ENCODE measurements at regions not wholly inside any gene's neighbourhood (a gene's known extent, or its start where the extent isn't known, plus 50 kb on each side); places are given as distances from the start of the nearest gene placed in this dataset.
"Not testable (repeated sequence)": the region's sequence is repeated elsewhere in the genome, so short reads cannot be mapped to it uniquely, and the experiment has no call there.

DNA sequence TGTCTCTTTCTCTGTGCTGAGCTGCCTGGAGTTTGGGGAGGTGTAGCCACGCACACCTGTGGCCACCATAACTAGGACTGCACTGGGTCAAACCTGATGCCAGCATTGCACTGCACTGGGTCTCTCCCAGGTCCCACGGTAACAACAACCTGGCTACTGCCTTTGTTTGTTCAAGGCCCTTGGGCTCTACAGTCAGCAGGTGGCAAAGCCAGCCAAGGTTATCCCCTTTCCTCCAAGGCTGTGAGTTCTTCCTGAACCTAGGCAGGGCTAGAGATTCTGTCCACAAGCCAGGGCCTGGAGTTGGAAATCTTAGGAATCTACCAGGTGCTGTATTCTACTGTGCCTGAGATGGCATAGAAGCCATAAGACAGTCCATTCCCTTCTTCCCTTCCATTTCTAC lies 126.7 kb upstream of the MAGEE2 start:
- no peak overlapping the region for H3K27ac ChIP-seq
- no peaks in the 10 kb centered on the region for H3K27me3 ChIP-seq
- H3K4me3 ChIP-seq = no peak overlapping the region
- intact Hi-C loops (cut with DNase I) = no loop called here
- DNase-seq (no peak), ATAC-seq (no peak)
- no peaks in the 10 kb centered on the region for H3K4me1 ChIP-seq
- TF ChIP-seq, protein P1, sequence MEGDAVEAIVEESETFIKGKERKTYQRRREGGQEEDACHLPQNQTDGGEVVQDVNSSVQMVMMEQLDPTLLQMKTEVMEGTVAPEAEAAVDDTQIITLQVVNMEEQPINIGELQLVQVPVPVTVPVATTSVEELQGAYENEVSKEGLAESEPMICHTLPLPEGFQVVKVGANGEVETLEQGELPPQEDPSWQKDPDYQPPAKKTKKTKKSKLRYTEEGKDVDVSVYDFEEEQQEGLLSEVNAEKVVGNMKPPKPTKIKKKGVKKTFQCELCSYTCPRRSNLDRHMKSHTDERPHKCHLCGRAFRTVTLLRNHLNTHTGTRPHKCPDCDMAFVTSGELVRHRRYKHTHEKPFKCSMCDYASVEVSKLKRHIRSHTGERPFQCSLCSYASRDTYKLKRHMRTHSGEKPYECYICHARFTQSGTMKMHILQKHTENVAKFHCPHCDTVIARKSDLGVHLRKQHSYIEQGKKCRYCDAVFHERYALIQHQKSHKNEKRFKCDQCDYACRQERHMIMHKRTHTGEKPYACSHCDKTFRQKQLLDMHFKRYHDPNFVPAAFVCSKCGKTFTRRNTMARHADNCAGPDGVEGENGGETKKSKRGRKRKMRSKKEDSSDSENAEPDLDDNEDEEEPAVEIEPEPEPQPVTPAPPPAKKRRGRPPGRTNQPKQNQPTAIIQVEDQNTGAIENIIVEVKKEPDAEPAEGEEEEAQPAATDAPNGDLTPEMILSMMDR (IDR thresholded peaks at IDR 0.05) = no peak
- H3K36me3 ChIP-seq = no peaks in the 10 kb centered on the region
- H3K9me3 ChIP-seq = no peaks in the 10 kb centered on the region

DNA sequence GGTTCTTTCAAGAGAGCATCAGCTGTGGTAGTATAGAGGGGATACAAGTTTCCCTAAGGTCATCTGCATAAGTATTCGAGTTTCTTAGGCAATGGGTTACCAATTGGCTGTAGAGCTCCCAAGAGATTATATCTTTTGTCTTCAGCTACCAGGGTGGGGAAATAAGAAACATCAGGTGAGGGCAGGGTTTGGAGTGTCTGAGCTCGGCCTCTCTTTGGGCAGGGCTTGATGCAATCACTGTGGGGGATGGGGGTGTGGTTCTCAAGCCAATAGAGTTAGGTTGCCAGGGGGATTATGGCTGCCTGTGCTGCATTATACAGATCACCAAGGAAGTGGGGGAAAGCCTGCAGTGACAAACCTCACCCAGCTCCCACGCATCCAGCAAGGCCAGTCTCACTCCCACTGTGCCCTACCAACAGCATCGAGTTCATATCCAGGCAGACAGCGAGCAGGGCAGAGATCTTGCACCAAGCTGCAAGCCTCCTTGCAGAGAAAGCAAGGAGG lies 172.1 kb upstream of the MAGEE2 start:
- intact Hi-C loops (cut with DNase I) = no loop called here
- TF ChIP-seq, protein P1 (IDR thresholded peaks at IDR 0.05) = no peak
- H3K9me3 ChIP-seq = no peaks in the 10 kb centered on the region

DNA sequence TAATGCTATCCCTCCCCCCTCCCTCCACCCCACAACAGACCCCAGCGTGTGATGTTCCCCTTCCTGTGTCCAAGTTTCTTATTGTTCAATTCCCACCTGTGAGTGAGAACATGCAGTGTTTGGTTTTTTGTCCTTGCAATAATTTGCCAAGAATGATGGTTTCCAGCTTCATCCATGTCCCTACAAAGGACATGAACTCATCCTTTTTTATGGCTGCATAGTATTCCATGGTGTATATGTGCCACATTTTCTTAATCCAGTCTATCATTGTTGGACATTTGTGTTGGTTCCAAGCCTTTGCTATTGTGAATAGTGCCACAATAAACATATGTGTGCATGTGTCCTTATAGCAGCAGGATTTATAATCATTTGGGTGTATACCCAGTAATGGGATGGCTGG lies 176.3 kb upstream of the MAGEE2 start:
- H3K4me1 ChIP-seq; H3K27me3 ChIP-seq; H3K9me3 ChIP-seq; H3K4me3 ChIP-seq; H3K27ac ChIP-seq; intact Hi-C loops (cut with DNase I); H3K36me3 ChIP-seq; ATAC-seq; DNase-seq: not testable (repeated sequence)

More for the DNA sequence above, 172.1 kb upstream of the MAGEE2 start:
- no peaks in the 10 kb centered on the region for H3K27me3 ChIP-seq
- no peaks in the 10 kb centered on the region for H3K4me1 ChIP-seq
- H3K36me3 ChIP-seq = no peaks in the 10 kb centered on the region
- no peak overlapping the region for H3K4me3 ChIP-seq
- H3K27ac ChIP-seq = no peak overlapping the region
- ATAC-seq (no peak), DNase-seq (no peak)

- Histone ChIP-seq H3K4me3 (no peak overlapping the region), H3K4me1 (no peaks in the 10 kb centered on the region), H3K27ac (no peak overlapping the region), H3K27me3 (no peaks in the 10 kb centered on the region), H3K9me3 (peaks cover 0 to 4% of the 10 kb centered on the region in 2 donors), H3K36me3 (no peaks in the 10 kb centered on the region)
- DNase-seq = no peak
- TF ChIP-seq, protein P1 (IDR thresholded peaks at IDR 0.05) = no peak
- ATAC-seq = no peak
- intact Hi-C loops (cut with DNase I) = no loop called here
Observed at GRCh38 chrX:75963774-75964173, 178.7 kb upstream of the MAGEE2 start.

DNA sequence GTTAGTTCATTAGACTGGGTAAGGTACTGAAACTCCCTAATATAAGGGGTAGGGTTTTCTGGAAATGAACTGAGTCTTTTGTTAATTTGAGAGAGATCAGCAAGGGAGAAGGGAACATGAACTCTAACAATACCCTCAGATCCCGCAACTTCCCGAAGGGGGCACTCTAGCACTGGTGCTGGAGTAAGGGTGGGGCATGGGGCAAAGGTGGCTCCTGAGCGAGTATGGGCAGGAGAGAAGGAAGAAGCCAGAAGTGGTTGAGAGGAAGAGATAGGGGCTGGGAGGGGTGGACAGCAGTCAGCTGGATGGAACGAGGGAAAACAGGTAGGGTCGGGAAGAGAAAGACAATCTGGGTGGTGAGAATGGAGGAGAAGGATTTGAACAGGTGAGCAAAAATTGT lies 183.2 kb upstream of the MAGEE2 start:
- no peaks in the 10 kb centered on the region for H3K36me3 ChIP-seq
- H3K4me3 ChIP-seq = no peak overlapping the region
- TF ChIP-seq, protein P1 (IDR thresholded peaks at IDR 0.05) = no peak
- peaks cover 0 to 4% of the 10 kb centered on the region in 2 donors for H3K9me3 ChIP-seq
- no peak for DNase-seq
- no peak overlapping the region for H3K27ac ChIP-seq
- H3K4me1 ChIP-seq = no peaks in the 10 kb centered on the region
- intact Hi-C loops (cut with DNase I) = no loop called here
- H3K27me3 ChIP-seq = no peaks in the 10 kb centered on the region
- ATAC-seq = no peak

DNA sequence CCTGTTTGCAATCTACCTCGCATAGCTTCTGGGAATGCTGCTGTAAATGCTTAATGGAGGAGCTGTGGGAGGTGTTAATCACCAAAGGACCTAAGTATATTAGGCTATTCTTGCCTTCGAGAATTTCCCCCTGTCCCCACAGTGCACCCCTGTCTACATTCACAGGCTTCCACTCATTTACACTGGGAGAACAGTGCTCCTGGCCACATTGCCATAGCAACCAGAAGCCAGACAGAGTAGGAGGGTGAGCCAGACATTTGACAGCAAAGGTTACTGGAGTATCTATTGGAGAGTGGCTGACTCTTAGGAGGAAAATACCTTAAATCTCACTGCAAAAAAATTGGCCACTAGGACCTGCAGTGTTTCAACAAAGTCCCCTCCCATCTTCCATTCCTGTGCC lies 185.9 kb upstream of the PBDC1 start:
- intact Hi-C loops (cut with DNase I) = no loop called here
- Histone ChIP-seq H3K27me3 (no peaks in the 10 kb centered on the region), H3K4me1 (no peaks in the 10 kb centered on the region), H3K27ac (no peak overlapping the region), H3K4me3 (no peak overlapping the region), H3K36me3 (no peaks in the 10 kb centered on the region), H3K9me3 (no peaks in the 10 kb centered on the region)
- ATAC-seq = no peak
- TF ChIP-seq, protein P1 (IDR thresholded peaks at IDR 0.05) = no peak
- DNase-seq = no peak

All from left lung (tissue), 4 donors.